ENCODE measurements at regions not wholly inside any gene's neighbourhood (a gene's known extent, or its start where the extent isn't known, plus 50 kb on each side); places are given as distances from the start of the nearest gene placed in this dataset.

DNA sequence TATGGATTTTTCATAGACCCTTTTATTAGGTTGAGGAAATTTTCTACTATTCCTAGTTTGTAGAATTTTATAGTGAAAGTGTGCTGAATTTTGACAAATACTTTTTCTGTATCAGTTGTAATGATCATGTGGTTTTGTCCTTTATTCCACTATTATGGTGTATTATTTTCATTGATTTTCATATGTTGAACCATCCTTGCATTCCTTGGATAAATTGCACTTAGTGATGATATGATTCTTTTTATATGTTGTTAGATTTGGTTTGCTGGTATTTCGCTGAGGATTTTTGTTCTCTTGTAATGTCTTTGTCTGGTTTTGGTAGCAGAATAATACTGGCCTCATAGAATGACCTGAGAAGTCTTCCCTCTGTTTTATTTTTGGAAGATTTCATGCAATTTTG is 140.6 kb upstream of the CDK6 start:
- intact Hi-C loops (cut with micrococcal nuclease): no loop called here

DNA sequence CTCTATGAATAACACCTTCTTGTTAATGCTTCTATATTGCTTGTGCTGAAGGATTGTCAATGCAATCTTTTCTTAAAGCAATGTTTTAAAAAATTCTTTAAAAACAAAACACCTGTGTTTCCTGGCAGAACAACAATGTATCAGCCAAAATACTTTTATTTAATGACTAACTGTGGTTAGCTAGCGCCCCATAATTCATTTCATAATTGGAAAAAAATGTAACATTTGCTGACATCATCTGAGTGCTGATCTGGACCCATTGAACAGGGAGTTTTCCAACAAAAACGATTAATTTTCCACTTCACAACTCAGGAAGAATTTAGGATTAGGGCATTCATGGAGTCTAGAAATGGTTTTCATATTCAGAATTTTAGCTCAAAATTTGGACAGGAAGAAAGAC is 137.6 kb upstream of the CDK6 start:
- intact Hi-C loops (cut with micrococcal nuclease): no loop called here

DNA sequence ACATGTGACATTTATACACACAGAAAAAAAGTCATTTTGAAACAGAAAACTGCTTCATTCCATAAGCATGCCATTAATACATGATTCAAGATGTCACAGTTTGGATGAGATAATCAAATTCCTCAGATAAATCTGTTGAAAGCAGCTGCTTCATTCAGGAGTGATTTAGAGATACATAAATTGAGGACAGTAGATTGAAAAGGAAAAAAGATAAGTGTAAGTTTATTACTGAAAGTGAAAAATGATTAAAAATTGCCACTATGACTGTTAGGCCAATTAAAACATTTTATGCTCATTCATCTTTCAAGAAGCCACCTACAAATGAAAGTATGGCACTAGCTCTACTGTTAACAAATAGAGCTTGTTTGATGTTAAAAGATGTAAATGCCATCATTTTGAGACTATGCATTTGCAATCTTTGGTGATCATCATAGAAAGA is 136.9 kb upstream of the CDK6 start:
- intact Hi-C loops (cut with micrococcal nuclease): no loop called here

DNA sequence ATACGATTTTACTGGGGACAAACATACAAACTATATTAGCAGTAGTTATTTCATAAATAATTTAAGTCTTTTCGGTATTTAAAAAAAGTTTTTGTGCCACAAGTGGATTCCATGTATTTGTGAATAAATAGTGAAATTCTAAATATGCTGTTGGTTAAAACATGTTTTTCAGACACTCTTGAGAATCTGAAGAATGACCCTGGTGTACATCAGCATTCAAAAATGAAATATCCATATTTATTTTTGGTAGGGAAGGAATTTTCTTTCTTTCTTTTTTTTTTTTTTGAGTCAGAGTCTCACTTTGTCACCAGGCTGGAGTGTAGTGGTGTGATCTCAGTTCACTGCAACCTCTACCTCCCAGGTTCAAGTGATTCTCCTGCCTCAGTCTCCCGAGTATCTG is 136.1 kb upstream of the CDK6 start:
- intact Hi-C loops (cut with micrococcal nuclease): no loop called here

DNA sequence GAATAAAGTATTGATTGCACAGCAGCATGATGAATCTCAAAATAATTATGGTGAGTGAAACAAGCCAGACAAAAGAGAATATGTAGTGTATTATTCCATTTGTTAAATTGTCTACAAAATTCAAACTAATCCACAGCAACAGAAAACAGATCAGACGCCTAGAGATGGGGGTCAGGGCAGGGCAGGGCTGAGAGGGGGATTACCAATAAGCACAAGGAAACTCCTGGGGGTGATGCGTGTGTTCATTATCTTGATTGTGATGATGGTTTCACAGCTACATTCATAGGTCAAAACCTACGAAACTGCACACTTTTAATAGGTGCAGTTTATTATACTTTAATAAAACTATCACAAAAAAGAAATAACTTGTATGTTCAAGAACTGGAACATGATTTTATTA is 132.7 kb upstream of the CDK6 start:
- intact Hi-C loops (cut with micrococcal nuclease): no loop called here

DNA sequence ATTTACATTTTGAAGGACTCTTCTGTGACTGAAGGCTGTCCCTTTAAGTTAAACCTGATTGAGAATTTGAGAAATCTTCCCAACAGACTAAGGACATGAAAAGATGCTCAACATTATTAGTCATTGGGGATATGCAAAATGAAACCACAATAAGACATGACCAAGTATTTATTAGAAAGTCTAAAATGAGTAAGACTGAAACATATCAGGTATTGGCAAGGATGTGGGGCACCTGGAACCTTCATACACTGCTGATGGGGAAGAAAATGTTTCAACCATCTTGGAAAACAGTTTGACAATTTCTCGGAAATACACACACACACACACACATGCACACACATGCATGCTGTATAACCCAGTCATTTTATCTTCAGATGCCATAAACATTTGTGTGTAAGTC is 132.1 kb upstream of the CDK6 start:
- intact Hi-C loops (cut with micrococcal nuclease): no loop called here

DNA sequence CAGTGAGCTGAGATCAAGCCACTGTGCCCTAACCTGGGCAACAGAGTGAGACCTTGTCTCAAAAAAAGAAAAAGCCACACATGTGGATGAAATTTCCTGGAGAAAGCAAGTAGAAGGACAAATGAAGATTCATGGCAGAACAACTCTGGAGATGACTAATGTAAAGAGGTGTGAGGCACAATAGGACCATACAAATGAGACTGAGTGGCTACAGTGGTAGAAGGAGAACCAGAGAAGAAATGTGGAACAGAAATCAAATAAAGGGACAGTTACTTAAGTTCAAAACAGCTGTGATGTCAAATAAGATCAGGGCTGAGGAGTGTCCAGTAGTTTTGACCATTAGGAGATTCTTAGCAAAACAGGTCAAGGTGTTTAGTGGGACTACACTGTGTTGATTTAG is 130.9 kb upstream of the CDK6 start:
- intact Hi-C loops (cut with micrococcal nuclease): no loop called here

DNA sequence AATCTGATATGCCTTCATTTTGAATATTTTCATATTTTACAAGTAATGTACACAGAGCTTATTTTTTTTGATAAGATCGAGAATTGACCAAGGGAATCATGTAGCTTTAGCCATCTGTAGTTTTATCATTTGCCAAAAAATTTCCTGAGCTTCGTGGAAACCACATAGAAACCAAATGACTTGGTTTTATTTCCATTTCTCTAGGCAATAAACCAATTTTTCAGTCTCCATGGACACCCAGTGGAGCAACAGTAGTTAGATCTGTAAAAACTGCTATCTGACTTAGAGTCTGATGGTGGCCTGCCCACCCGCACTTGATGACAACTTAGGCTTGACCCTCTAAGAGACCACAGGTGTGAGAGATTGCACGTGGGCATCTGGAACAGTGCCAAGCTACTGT is 127.8 kb upstream of the CDK6 start:
- intact Hi-C loops (cut with micrococcal nuclease): no loop called here

DNA sequence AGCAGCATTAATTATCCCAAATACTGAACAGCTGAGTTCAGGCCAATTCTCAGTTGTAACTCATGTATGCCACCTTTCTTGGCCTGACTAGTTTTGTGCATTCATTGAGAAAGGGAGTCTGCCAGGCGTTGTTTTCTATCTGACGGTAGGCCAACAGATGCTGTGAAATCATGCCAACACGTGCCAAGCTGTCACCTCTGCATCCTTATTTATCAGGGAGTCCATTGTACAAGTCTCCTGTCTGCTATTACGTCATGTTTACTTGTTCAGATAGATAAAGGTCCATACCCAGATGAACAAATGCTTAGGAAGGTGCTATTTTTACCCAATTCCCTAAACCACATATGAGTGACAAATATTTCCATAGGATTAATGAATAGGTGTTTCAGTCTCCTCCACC is 127.2 kb upstream of the CDK6 start:
- intact Hi-C loops (cut with micrococcal nuclease): no loop called here

DNA sequence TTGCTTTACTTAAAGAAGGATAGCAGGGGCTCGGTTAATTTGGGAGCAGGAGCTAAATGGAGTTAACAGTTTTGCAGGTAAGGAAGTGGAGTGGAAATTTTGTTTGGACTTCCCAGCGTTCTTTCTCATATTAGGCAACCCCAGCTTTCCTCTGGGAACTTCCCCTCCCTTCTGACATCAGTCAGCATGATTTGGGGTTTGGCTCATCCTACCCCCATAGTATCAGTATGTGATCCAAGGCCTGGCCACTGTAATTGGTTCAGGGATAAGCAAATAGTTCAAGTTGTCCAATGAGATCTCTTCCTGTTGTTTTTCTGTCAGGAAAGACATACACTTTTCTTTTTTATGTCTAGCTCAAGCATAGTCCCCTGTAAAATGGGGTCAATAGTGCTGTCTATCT is 125.6 kb upstream of the CDK6 start:
- intact Hi-C loops (cut with micrococcal nuclease): no loop called here

DNA sequence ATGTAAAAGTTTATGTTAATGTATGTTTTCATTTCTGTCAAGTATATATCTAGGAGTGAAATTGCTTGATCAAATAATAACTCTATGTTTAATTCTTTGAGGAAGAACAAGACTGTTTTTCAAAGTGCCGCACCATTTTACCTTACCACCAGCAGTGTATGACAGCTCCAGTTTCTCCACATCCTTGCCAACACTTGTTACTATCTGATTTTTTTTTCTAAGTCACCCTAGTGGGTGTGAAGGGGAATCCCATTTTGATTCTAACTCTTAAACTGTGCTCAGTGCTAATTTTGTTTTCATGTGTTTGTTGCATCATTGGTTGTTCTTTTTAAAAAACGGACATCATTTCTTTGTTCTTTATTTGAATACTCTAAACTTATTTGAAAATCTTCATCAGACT is 120.2 kb upstream of the CDK6 start:
- intact Hi-C loops (cut with micrococcal nuclease): no loop called here

DNA sequence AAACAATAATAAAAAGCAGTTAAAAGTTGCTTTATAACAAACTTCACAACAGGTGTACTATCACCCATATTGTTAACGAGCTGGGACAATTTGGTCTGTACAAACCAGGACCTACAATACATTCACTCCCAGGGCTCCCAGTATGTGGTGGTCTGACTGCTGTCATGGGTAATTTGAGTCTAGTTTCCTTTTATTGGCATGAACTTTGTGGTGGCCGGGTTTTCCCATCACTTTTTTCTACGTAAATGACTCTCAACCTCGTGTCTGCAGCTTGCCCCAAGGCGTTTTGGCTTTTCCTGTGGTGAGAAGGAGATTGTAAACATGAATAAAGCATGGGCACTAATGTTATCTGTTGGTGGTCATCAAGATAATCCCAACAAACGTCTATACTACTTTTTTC is 118.7 kb upstream of the CDK6 start:
- intact Hi-C loops (cut with micrococcal nuclease): loop anchor here (1.0 kb wide), 2 partner anchors 12 to 51 kb away; no protein-coding TSS in a partner anchor

DNA sequence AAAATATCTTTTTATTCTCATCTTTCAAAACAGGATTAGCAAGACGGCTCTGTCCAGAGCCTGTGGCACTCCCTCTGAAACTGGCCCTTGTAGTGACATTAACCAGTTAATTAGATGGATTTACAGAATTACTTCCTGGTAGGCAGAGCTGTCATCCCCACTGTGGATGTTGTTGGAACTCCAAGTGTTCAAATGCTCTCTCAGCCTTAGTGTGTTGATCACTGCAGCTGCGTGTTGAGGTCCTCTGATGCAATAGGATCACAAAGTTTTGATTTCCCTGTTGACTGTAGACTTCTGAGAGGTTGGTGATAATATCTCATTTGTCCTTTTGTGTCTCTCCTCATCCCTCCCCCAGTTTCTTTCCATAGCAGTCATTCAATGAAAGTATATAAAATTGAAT is 117.3 kb upstream of the CDK6 start:
- intact Hi-C loops (cut with micrococcal nuclease): no loop called here

DNA sequence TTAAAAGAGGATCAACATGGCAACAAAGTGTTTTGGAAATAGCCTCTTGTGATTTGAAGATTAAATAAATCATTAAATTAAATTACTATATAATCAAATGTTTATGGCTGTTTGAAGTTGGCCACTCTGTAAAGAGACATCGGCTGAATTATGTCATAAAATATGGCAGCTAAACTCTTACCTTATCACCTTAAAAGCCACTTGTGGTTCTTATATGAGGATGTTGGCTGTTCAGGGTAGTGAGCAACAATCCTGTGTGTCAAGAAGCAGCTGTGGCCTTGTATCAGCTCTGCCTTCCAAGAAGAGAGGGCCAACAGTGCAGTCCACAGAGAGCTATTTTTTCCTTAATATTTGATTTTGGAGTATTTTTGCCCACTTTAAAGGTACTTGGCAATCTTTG is 113.4 kb upstream of the CDK6 start:
- intact Hi-C loops (cut with micrococcal nuclease): no loop called here

DNA sequence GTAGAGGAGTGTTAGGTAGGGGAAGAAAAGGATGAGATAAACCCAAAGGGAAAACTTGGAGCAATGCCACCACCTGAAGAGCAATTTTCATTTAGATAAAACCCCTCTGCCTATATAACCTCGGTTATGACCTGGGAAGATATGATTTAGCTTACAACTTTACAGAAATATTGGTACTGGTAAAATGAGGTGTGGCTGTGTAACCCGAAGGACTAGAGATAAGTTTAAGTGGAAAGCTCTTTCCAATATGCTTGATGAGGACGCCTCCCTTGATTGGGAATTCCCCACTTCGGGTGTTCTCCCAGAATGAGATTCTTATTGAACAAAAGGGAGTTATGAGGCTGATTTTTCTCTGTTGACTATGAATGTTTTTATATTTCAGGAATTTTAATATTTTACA is 109.5 kb upstream of the CDK6 start:
- intact Hi-C loops (cut with micrococcal nuclease): no loop called here

DNA sequence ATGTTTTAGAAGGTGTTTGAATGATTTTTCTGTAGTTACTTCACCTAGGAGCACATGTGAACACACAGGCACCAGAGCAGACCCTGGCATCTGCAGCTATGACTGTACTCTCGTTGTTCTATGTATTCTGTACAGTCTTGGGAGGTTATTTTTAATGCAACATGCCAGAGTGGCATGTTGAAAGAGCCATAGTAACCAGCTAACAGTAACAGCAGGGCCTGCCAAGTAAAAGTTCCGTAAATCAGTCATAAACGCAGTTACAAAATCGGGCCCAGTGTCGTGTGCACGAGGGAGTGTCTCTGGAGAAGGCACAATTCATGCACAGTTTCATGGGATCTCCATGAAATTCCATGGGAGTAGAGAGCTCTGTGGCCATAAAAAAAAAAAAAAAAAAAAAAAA is 108.3 kb upstream of the CDK6 start:
- intact Hi-C loops (cut with micrococcal nuclease): no loop called here

DNA sequence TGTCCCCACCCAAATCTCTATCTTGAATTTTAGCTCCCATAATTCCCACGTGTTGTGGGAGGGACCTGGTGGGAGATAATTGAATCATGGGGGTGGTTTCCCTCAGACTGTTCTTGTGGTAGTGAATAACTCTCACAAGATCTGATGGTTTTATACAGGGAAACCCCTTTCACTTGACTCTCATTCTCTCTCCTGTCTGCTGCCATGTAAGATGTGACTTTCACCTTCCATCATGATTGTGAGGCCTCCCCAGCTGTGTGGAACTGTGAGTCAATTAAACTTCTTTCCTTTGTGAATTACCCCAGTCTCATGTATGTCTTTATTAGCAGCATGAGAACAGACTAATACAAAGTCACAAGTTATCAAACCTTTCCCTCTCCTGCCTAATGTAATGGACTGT is 106.3 kb upstream of the CDK6 start:
- intact Hi-C loops (cut with micrococcal nuclease): loop anchor here (1.0 kb wide), 1 partner anchor 13 kb away; no protein-coding TSS in a partner anchor

DNA sequence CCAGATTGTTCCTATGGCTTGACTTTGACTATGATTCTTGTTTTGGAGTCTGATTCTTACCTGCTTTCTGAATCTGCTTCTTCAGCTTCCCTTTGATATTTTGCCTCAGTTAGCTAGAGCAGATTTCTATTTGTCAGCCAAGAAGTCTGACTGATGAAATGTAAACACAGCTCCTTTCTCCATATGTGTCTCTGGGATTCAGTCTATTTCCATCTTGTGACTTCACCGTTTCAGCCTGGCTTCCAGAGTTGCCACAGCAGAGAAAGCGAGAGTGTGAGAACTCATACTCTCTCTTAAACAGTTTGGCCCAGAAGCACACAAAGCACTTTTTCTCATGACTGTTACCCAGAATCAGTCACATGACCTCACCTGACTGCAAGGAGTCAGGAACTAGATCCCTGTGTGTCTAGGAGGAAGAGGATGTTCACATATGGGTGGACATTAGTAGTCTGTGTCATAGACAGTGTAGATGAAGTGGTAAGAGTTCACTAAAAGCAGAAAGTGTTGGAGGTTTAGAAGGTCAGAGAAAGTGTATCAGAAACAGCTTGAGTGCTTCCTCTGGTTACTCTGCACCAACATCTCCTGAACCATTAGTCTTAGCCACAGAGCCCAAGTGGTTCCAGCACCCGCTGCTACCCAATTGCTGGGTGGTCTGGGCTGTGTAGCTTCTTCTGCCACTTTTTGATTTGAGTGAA is 103.4 kb upstream of the CDK6 start:
- intact Hi-C loops (cut with micrococcal nuclease): no loop called here

DNA sequence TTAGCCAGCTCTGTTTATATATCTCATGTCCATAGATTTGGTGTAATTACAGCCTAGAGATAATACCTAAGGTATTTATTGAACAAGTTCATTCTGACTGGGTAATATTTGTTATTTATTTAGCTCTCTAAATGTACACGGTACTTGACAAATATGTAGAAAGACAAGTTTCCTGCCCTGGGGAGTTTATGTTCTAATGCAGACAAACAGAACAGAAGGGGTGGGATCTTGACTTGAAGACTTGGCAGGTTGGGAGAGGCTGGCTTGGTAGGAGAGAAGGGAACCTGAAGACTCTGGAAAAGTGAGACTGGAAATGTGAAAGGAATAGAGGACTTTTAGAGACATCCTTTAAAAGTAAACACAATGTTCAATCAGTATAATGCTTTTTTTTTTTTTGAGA is 97.7 kb upstream of the CDK6 start:
- intact Hi-C loops (cut with micrococcal nuclease): no loop called here

DNA sequence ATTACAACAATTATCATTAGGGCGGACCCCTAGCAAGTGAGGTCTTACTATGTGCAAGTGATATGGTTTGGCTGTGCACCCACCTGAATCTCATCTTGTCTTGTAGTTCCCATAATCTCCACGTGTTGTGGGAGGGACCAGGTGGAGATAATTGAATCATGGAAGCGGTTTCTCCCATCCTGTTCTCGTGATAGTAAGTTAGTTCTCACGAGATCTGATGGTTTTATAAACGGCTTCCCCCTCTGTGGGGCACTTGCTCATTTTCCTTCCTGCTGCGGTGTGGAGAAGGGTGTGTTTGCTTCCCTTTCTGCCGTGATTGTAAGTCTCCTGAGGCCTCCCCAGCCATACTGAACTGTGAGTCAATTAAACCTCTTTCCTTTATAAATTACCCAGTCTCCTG is 96.1 kb upstream of the CDK6 start:
- intact Hi-C loops (cut with micrococcal nuclease): no loop called here

DNA sequence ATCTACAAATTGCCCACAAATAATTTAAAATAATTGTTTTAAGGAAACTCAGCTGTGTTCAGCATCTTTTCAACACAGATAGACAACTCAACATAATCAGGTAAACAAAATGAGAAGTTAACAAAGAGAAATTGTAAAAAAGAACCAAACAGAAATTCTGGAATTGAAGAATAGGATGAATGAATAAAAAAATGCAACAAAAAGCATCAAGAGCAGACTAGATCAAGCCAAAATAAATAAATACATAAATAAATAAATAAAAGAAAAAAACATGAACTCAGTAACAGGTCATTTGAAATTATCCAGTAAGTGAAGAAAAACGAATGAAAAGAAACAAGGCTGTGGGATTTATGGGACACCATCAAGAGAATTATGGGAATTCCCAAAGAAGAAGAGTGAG is 94.0 kb upstream of the CDK6 start:
- intact Hi-C loops (cut with micrococcal nuclease): no loop called here

DNA sequence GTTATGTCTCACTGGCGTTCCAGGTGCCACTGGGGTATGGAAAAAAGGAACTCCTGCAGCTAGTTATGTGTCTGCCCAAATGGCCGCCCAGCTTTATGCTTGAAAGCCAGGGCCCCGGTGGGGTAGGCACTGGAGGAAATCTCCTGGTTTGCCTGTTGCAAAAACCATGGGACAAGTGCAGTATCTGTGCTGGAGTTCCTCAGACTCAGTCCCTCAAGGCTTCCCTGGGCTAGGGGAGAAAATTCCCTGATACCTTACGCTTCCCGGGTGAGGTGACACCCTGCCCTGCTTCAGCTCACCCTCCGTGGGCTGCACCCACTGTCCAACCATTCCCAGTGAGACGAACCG is 90.3 kb upstream of the CDK6 start:
- intact Hi-C loops (cut with micrococcal nuclease): no loop called here

DNA sequence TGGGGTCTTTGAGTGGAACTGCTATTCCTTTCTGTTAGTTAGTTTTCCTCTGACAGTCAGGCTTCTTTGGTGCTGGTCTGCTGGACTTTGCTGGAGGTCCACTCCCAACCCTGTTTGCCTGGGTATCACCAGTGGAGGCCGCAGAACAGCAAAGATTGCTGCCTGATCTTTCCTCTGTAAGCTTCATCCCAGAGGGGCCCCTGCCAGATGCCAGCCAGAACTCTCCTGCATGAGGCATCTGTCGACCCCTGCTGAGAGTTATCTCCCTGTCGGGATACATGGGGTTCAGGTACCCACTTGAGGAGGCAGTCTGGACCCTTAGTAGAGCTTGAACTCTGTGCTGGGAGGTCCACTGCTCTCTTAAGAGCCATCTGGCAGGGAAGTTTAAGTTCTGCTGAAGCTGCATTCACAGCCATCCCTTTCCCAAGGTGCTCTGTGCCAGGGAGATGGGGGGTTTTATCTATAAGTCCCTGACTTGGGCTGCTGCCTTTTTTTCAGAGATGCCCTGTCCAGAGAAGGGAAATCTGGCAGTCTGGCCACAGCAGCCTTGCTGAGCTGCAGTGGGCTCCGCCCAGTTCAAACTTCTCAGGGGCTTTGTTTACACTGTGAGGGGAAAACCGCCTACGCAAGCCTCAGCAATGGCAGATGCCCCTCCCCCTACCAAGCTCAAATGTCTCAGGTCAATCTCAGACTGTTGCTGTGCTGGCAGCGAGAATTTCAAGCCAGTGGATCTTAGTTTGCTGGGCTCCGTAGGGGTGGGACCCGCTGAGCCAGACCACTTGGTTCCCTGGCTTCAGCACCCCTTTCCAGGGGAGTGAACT is 89.7 kb upstream of the CDK6 start:
- intact Hi-C loops (cut with micrococcal nuclease): no loop called here

Measured in T-helper 1 cell treated with Interleukin-12 subunit alpha and Interleukin-12 subunit beta and Interleukin-4 antibody, amounts not matched to agents 30 ng/mL and 1 ng/mL, for 36 hours (primary cell).